ENCODE measurements at regions not wholly inside any gene's neighbourhood (a gene's known extent, or its start where the extent isn't known, plus 50 kb on each side); places are given as distances from the start of the nearest gene placed in this dataset.

- no peak for TF ChIP-seq CTCF (IDR thresholded peaks at IDR 0.05; ENCODE audit: insufficient read depth, low read depth, low read length)
- TF ChIP-seq EZH2 (IDR thresholded peaks at IDR 0.05; ENCODE audit: insufficient read depth, low read length), result no peak
Measured at GRCh38 chr6:94389218-94389617, 969.9 kb upstream of the EPHA7 start.

Measured in astrocyte (in vitro differentiated cells and primary cell).